GM12878 (cell line): ENCODE measurements at regions not wholly inside any gene's neighbourhood (a gene's known extent, or its start where the extent isn't known, plus 50 kb on each side); places are given as distances from the start of the nearest gene placed in this dataset.
"Not testable (repeated sequence)": the region's sequence is repeated elsewhere in the genome, so short reads cannot be mapped to it uniquely, and the experiment has no call there.

Experiments used
- ATAC-seq: fragments of 200-7000 bp; cut with Tn5 transposase; 3 replicates; pipeline ENCODE4 v1.9.1; 2020; ENCODE audit warnings: mild to moderate bottlenecking, moderate library complexity
- BruUV-seq: library from RNA; stranded (reverse); fragments of 400-500 nt; replicated peaks from 2 replicates; lab custom pipeline; 2021; lab: Mats Ljungman, UMichigan
- CTCF ChIA-PET: fragments of 300-600 bp; sonication (Branson Sonifier 250); formaldehyde crosslinking; extraction: SDS; loops from one replicate; lab custom pipeline; 2021; ENCODE audit warnings: inconsistent platforms; lab: Yijun Ruan, JAX
- POLR2A ChIA-PET: fragments of 350-600 bp; formaldehyde crosslinking; extraction: SDS; loops from one replicate; lab custom pipeline; 2021; ENCODE audit warnings: inconsistent platforms; lab: Charles Lee
- RAD21 ChIA-PET: fragments of 300-600 bp; sonication (Branson Sonifier 250); formaldehyde crosslinking; loops from one replicate; lab custom pipeline; 2023; ENCODE audit warnings: antibody characterized with exemption; ENCODE audit not compliant: unreplicated experiment; lab: Charles Lee
- SMC1A ChIA-PET: fragments of 300-600 bp; sonication (Branson Sonifier 250); formaldehyde crosslinking; loops from one replicate; lab custom pipeline; 2023; ENCODE audit not compliant: unreplicated experiment, uncharacterized antibody; lab: Charles Lee
- DNase-seq: peaks from one replicate; pipeline ENCODE4 v3.0.0-alpha.2; 2011; ENCODE audit warnings: low read depth, low spot score
- FAIRE-seq: peaks from 3 replicates; lab custom pipeline; 2011; peaks lifted over from hg19 to GRCh38; lab: Jason Lieb, UNC
- H2AFZ ChIP-seq: 2 replicates; pipeline ENCODE4 v1.6.0; 2011; ENCODE audit warnings: low read depth, low read length, control low read depth; ENCODE audit not compliant: control insufficient read depth
- H3K27ac ChIP-seq: 2 replicates; pipeline ENCODE4 v1.5.1; 2011; ENCODE audit warnings: control low read depth; ENCODE audit not compliant: control insufficient read depth, insufficient read depth
- H3K27me3 ChIP-seq, 2 experiments: replicated peaks in 1 of 2; 2 replicates each; pipeline versions ENCODE4 v1.6.0 to v1.6.1; 2011; ENCODE audit warnings: low read length in 1 of 2; ENCODE audit not compliant: control insufficient read depth in 2 of 2, insufficient read depth in 2 of 2
- H3K36me3 ChIP-seq, 2 experiments: 2 replicates each; pipeline ENCODE4 v1.5.1; 2011; ENCODE audit warnings: low read length in 1 of 2; ENCODE audit not compliant: control insufficient read depth in 2 of 2, insufficient read depth in 2 of 2
- H3K4me1 ChIP-seq: 2 replicates; pipeline ENCODE4 v1.6.1; 2011; ENCODE audit warnings: mild to moderate bottlenecking, low read length, moderate library complexity, mixed read lengths; ENCODE audit not compliant: control insufficient read depth, insufficient read depth
- H3K4me2 ChIP-seq: 2 replicates; pipeline ENCODE4 v1.6.0; 2011; ENCODE audit warnings: control low read depth; ENCODE audit not compliant: control insufficient read depth, insufficient read depth
- H3K4me3 ChIP-seq: fragments of 200-600 bp; sonication (generic); 2 replicates; pipeline ENCODE4 v1.5.1; 2016
- H3K79me2 ChIP-seq: 2 replicates; pipeline ENCODE4 v1.6.0; 2011; ENCODE audit warnings: low read length; ENCODE audit not compliant: control insufficient read depth, insufficient read depth
- H3K9ac ChIP-seq: 2 replicates; pipeline ENCODE4 v1.8.0; 2011; ENCODE audit warnings: low read length, control low read depth, mixed read lengths; ENCODE audit not compliant: control insufficient read depth, insufficient read depth
- H3K9me3 ChIP-seq: replicated peaks from 3 replicates; pipeline ENCODE4 v1.5.1; 2011; ENCODE audit warnings: mild to moderate bottlenecking, low read length; ENCODE audit not compliant: control insufficient read depth, insufficient read depth
- H4K20me1 ChIP-seq: 2 replicates; pipeline ENCODE4 v1.6.0; 2011; ENCODE audit not compliant: control insufficient read depth, insufficient read depth
- WGBS: methylation state at CpG from one replicate; pipeline ENCODE4 v1.1.6; 2016; ENCODE audit warnings: low lambda C conversion rate; ENCODE audit not compliant: insufficient replicate concordance, insufficient coverage; ENCODE audit errors: missing lambda C conversion rate; 5-methylcytosine and 5-hydroxymethylcytosine counted together
- in situ Hi-C: fragments of 300-500 bp; cut with MboI; formaldehyde crosslinking; loops from 9 replicates; pipeline ENCODE4 v1.14.3; 2018; ENCODE audit warnings: mixed read lengths
- intact Hi-C: fragments of 100-400 bp; cut with micrococcal nuclease; formaldehyde crosslinking; loops from one replicate; pipeline ENCODE4 v1.14.2; 2022; ENCODE audit not compliant: unreplicated experiment

- H3K79me2 ChIP-seq, FAIRE-seq, H3K36me3 ChIP-seq, H4K20me1 ChIP-seq, H3K9ac ChIP-seq, H3K4me1 ChIP-seq, H3K27me3 ChIP-seq, BruUV-seq, H2AFZ ChIP-seq, H3K27ac ChIP-seq, H3K9me3 ChIP-seq, DNase-seq, RAD21 ChIA-PET, POLR2A ChIA-PET, H3K4me3 ChIP-seq, H3K4me2 ChIP-seq, SMC1A ChIA-PET, in situ Hi-C loops, intact Hi-C loops, CTCF ChIA-PET: not testable (repeated sequence)
- peak; percentile 99 for ATAC-seq
- WGBS, result no CpG with 5 or more reads among the region's 5 CpGs
These were observed 78.8 kb upstream of the NOTCH2NLA start for GRCh38 chr1:146307632-146308031.

- BruUV-seq, RAD21 ChIA-PET, H3K27ac ChIP-seq: not testable (repeated sequence)
These were observed 77.8 kb upstream of the NOTCH2NLA start for GRCh38 chr1:146306651-146307050.

GRCh38 chr1:146305442-146305841 lies 76.6 kb upstream of the NOTCH2NLA start:
- H3K9me3 ChIP-seq, H3K36me3 ChIP-seq, H3K27me3 ChIP-seq, BruUV-seq, H3K79me2 ChIP-seq, H3K9ac ChIP-seq, in situ Hi-C loops, H3K4me3 ChIP-seq, H3K27ac ChIP-seq, POLR2A ChIA-PET, ATAC-seq, DNase-seq, H2AFZ ChIP-seq, RAD21 ChIA-PET, H3K4me1 ChIP-seq, H3K4me2 ChIP-seq, H4K20me1 ChIP-seq, intact Hi-C loops, FAIRE-seq, SMC1A ChIA-PET, CTCF ChIA-PET: not testable (repeated sequence)
- no CpG with 5 or more reads among the region's 2 CpGs for WGBS

More at GRCh38 chr1:146306651-146307050, 77.8 kb upstream of the NOTCH2NLA start:
- H3K4me3 ChIP-seq, H3K4me1 ChIP-seq, H2AFZ ChIP-seq, H3K27me3 ChIP-seq, H3K36me3 ChIP-seq, ATAC-seq, in situ Hi-C loops, H3K9me3 ChIP-seq, intact Hi-C loops, CTCF ChIA-PET, H3K9ac ChIP-seq, H4K20me1 ChIP-seq, DNase-seq, FAIRE-seq, H3K4me2 ChIP-seq, H3K79me2 ChIP-seq, POLR2A ChIA-PET, SMC1A ChIA-PET: not testable (repeated sequence)

- H3K4me2 ChIP-seq, intact Hi-C loops, CTCF ChIA-PET, in situ Hi-C loops, RAD21 ChIA-PET, SMC1A ChIA-PET, DNase-seq, H3K36me3 ChIP-seq, H3K27ac ChIP-seq, FAIRE-seq, H3K79me2 ChIP-seq, POLR2A ChIA-PET, H3K9ac ChIP-seq, BruUV-seq, H4K20me1 ChIP-seq, H2AFZ ChIP-seq, H3K27me3 ChIP-seq, H3K4me1 ChIP-seq, H3K4me3 ChIP-seq, H3K9me3 ChIP-seq: not testable (repeated sequence)
- peak; percentile 99 for ATAC-seq
- WGBS, result no CpG with 5 or more reads among the region's 5 CpGs
These were observed 69.7 kb upstream of the NOTCH2NLA start for GRCh38 chr1:146298575-146298897.
